HG02759 (cell line): ENCODE measurements at regions not wholly inside any gene's neighbourhood (a gene's known extent, or its start where the extent isn't known, plus 50 kb on each side); places are given as distances from the start of the nearest gene placed in this dataset.
"Not testable (repeated sequence)": the region's sequence is repeated elsewhere in the genome, so short reads cannot be mapped to it uniquely, and the experiment has no call there.

Experiments used
- ATAC-seq: cut with Tn5 transposase; IDR thresholded peaks from one replicate; pipeline ENCODE4 v1.9.1; 2021; ENCODE audit warnings: mild to moderate bottlenecking, moderate library complexity; ENCODE audit not compliant: unreplicated experiment

DNA sequence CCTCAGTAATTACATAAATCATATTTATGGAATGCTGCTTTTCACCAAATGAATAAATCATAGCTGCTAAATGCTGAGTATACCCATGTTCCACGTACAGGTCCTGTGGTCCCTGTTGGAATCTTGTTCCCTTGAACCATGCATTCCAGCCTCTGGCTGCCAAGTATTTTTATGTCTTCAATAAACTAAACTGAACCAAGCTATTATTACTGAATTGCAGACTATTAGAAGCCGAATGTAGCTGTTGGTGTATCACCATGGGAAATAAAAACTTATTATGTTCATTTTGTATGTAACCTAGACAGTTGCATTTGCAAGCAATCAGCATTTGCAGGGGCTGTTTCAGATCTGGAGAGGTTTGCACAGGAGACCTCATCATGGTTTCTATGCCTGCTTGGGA, 362.4 kb downstream of the ADCYAP1 start:
- no peak for ATAC-seq

DNA sequence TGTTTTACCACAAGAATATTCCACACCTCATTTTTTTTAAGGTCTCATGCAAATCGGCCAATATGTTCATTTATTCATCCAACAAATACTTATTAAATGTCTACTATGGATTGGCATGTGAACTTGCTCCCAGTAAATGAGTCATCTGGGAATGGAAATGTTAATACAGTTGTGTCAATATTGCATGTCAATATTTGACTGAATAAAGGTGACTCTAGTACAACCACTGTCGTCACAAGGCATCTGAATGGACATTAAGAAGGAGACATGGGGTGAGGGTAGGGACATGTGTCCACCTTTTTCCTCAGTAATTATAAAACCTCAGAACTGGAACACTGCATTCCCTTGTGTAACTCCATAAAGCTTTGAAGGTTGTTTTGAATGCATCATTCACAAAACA, 365.4 kb downstream of the ADCYAP1 start:
- ATAC-seq: no peak

DNA sequence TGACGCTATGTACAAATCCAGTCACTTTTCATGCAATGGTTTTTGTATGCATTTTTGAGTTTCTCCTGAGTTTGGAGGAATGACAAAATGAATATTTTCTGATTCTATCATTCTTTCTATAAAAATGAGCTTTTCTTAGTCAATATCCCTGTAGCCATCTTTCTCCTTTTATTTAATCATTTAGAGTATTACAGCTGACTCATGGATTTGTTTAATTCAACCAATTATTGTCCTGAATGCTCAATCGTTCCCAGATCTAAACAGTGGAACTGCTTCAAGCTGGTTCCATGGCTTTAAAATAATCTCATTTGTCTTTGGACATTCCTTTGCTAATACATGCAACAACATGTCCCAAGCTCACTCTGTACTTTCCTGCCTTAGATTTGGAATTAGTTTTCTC, 368.8 kb downstream of the ADCYAP1 start:
- ATAC-seq: no peak

DNA sequence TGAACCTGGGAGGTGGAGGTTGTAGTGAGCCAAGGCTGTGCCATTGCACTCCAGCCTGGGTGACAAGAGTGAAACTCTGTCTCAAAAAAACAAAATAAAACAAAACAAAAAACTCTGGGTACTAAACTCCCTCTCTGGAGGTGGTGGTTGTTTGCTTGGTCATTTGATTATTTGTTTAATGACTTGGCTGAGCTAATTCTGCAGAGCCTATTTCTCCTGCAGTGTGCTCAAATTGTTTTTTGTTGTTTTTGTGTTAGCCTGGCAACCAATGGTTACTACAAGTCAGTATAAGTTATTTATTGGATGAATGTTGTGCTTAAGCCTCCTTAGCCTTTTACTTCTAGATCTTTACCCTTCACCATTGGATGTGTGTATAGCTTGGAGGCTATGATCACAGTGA, 387.5 kb downstream of the ADCYAP1 start:
- ATAC-seq: no peak

DNA sequence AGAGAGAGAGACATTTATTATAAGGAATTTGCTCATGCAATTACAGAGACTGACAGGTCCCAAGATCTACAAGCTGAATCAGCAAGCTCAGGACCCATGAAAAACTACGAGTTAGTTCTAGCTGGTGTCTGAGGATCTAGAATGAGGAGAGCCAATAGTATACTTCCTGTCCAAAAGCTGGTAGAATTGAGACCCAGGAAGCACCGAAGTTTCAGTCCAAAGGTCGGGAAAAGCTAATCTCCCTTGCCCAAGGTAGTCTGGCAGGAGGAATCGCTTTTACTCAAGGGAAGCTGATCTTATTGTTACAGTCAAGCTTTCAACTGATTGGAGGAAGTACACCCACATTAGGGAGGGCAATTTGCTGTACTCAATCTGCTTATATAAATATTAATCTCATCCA, 389.6 kb downstream of the ADCYAP1 start:
- ATAC-seq: no peak

DNA sequence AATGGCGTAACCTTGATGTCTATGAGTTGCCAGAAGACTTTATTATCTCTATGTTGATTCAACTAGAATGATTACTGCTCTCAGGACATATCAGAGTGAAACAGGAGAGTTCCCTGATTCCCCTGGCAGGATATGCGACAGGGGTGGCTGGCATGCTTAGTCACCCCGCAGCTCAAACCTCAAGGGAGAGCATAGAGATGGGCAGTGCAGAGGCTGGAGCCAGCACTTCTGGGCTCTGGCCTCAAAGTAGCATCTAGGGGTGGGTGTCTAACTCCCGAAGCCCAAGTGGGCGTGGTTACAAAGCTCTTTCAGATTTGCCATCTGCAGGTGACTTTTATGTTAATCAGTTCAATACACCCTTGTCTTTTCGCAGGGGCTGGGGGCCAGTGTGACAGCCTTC, 391.6 kb downstream of the ADCYAP1 start:
- no peak for ATAC-seq

DNA sequence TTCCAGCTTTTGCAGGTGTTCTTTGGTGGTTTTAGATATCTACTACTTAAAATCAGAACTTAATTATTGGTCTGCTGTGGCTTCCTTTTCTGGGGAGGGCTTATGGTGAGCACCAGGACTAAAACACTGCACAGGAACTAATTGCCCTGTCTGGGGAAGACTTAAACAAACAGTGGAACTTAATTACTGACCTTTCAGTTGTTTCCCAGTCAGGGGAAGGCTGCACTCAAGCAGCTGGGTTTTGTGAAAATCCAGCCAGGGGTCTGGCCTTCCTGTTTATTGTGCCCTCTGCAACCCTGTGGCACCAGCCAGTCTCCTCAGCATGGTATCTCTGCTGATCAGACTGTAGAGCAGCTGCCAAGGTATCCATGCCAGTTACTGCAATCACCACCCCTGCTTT, 398.2 kb downstream of the ADCYAP1 start:
- no peak for ATAC-seq

DNA sequence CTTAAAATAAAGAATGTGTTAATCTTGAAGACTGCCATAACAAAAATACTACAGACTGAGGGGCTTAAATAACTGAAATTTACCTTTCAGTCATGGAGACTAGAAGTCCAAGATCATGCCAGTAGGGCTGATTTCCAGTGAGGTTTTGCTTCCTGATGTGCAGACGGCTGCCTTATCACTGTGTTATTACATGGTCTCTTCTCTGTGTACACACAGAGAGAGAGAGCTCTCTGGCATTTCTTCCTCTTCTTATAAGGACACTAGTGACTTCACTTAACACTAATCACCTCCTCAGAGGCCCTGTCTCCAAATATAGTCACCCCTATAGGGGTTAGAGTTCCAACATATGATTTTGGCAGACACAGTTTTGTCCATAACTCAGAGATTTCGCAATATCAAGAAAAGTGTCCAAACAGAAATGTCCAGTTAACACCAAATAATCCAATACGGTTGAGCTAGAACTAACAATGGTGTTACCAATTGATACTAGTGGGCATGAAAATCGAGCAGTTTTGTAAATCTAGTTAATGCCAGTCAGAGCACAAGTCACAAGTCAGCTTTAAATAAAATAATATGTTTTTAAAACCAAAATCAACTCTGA, 399.8 kb downstream of the ADCYAP1 start:
- no peak for ATAC-seq

DNA sequence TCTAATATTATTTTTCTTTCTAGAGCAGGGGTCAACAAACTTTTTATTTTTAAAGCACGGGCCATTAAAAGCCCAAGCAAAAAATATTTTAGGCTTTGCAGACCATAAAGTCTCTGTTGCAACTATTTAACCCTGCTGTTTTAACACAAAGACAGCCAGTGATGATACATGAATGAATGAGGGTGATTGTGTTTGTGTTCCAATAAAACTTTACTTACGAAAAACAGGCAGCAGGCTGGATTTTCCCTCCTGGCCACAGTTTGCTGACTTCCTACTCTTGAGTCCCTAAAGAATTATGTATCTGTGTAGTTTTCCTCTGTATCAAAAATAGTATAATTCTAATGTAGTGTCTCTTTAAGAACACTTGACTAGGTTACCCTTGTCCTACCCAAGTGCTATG, 402.0 kb downstream of the ADCYAP1 start:
- no peak for ATAC-seq

DNA sequence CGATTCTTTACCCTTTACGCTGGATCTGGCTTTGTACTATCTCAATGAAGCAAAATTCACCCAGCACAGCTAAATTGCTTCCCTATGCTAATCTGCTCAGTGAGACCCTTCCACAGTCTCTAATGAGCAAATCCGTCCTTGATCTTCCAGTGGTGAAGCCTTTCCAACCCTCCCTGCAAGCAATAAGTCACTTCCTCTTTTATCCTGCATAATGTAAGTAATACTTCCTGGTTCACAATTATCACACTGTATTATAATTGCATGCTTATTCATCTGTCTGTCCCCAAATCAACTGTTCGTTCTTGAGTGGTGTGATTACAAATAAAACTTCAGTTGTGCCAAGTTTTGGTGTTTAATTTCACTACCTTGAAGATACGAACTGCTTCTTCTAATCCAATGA, 404.0 kb downstream of the ADCYAP1 start:
- no peak for ATAC-seq

DNA sequence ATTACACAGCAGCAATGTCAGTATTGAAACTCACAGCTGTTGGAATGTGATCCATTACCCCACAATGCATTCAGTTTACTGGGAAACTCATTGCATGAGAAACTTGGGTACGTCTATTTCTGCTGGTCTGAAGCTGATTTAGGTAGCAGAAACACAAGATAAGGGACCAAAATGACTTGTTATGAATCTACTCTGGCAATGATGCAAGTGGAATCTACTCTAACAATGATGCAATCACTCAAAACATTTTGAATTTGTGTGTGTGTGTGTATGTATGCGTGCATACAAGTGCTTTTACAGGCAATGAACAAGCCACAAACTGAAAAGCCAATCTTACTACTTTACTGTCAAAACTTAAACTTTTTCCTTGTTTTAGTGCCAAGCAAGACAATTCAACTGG, 406.7 kb downstream of the ADCYAP1 start:
- ATAC-seq: no peak

DNA sequence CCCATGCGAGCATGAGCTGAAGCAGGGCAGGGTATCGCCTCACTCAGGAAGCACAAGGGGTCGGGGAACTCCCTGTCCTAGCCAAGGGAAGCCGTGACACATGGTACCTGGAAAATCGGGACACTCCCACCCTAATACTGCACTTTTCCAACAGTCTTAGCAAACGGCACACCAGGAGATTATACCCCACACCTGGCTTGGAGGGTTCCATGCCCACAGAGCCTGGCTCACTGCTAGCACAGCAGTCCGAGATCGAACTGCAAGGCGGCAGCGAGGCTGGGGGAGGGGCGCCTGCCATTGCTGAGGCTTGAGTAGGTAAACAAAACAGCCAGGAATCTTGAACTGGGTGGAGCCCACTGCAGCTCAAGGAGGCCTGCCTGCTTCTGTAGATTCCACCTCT, 430.7 kb downstream of the ADCYAP1 start:
- ATAC-seq: not testable (repeated sequence)

DNA sequence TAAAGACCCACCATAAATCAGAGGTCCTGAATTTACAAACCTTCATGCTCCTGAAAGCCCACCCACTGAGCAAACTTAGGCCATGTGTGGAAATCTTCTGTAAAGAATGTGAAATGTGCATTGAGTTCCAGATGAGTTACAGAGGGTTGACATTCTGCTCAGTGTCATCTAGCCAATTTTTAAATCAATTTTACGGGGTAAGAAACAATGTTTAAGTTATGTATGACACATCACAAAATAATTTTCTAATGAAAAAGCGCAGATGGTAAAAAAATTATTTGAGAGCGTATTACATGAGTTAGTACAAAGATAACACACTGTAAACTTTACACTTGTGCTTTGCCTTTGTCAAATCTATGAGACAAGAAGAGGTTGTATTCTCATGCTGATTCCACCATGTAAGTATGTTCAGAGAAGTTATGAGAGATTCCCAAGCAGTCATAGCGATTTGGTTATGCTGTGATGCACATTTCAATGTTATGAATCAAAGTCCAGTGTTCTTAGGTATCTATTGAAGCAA, 446.3 kb downstream of the ADCYAP1 start:
- no peak for ATAC-seq

DNA sequence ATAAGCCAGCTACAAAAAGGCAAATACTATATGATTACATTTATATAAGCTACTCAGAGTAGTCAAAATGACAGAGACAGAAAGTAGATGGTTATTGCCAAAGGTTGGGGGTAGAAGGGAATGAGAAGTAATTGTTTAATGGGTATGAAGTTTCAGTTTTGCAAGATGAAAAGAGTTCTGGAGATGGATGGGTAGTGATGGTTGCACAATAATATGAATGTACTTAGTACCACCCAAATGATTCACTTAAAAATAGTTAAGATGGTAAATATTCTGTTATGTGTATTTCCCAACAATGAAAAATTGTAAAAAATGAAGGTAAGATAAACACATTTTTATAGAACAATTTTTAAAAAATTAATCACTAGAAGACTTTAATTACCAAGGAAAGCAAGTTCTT, 448.4 kb downstream of the ADCYAP1 start:
- no peak for ATAC-seq

DNA sequence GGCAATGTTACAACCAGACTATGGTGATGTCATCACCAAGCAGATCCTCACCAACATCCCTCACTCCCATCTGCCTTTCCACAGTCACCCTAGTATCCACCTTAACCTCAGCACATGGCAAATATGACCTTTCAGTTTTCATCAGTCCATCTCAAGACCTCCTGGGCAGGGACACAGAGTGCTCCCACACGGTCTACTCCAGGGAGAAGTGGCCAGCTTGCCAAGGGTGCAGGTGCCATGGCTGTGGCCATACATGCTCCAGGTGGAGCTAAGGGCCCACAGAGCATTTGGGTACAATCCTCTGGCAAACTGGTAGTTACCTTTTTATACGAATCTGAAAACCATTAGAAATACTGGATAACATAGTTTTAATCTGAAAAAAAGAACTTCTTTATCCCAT, 453.1 kb downstream of the ADCYAP1 start:
- no peak for ATAC-seq

DNA sequence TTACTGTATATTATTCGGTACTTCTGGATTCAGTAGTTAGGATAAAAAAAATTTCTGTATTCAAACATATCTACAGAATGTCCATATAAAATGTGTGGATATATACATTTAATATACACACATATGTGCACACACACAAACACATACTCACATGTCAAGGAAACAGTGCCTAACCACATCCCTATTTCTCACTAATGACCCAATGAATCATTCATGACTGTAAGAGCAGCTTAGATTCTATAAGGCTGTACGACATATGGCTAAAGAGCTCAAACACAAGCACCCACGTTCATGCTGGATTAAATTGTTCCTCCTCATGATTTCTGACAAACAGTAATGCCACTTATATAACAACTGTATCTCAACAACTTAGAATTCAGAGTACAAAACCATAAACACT, 457.3 kb downstream of the ADCYAP1 start:
- no peak for ATAC-seq

DNA sequence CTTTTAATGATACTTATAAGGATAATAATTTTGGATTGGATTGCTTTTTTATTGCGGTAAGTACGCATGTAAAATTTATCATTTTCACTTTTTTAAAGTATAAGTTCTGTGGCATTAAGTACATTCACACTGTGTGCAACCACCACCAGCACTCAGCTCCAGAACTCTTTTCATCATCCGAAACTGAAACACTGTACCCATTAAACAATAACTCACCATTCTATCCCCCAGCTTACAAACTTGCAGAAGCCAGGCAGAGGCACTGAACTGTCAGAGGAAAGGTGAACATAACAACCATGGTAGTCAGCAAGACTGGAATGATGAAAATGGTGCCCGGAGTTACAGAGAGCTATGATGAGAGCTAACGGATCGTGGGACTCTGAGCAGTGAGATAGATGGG, 465.9 kb downstream of the ADCYAP1 start:
- ATAC-seq: no peak

DNA sequence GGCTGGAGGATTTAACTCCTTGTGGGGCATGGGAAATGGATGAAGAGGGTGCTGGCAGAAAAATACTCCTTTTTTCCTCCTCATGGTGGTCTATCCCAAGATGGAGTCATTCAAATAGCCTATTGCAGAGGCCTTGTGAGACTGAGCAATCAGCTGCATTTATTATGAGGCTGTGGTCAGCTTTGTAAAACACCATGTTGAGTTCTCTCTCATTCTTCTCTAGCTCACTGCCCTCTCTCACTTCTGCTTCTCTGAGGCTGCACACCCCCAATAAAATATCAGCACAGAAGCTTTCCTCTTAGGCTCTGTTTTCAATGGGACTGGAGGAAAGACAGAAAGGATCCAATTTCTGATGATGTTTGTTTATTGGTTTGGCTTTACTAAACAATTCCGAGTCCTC, 467.1 kb downstream of the ADCYAP1 start:
- ATAC-seq: peak; percentile 51

DNA sequence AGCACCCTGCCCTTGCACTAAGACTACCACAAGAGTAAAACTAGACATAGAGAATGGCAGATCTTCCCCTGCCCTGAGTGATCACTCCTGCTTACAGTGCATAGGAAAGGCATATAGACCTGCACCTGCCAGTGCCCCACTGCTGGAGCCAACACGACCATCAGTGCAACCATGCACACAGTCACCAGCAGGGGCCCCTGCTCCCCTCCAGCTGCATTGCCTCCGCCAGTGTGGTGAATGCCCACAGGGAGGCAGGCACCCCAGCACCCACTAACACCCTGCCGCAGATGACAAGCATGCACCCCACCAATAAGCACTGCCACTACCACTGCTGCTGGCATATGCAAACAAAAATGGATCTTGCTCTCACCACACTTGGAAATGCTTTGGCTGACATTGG, 478.8 kb downstream of the ADCYAP1 start:
- ATAC-seq: no peak

DNA sequence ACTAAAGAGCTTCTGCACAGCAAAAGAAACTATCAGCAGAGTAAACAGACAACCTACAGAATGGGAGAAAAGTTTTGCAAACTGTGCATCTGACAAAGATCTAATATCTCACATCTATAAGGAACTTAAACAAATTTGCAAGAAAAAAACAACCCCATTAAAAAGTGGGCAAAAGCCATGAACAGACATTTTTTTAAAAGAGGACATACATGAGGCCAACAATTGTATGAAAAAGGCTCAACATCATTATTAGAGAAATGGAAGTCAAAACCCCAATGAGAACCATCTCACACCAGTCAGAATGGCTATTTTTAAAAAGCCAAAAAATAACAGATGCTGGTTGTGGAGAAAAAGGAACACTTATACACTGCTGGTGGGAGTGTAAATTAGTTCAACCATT, 483.8 kb downstream of the ADCYAP1 start:
- not testable (repeated sequence) for ATAC-seq

DNA sequence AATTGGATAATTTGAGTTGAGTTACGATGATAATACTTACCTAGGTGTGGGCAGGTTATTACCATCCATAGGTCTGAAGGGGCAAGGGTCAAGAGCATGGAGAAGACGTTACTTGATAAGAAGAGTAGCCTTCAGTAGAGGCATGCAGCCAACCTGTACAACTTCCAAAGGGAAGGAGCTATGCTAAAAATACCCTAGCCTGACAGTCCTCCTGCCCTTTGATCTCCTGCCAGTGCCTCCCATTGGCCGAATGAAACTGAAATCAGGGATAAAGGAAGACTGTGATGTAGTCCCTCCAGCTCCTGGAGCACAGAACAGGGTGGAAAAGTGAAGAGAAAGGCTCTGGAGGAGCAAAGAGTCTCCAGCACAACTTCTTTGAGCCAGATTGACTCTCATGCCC, 487.4 kb downstream of the ADCYAP1 start:
- no peak for ATAC-seq

DNA sequence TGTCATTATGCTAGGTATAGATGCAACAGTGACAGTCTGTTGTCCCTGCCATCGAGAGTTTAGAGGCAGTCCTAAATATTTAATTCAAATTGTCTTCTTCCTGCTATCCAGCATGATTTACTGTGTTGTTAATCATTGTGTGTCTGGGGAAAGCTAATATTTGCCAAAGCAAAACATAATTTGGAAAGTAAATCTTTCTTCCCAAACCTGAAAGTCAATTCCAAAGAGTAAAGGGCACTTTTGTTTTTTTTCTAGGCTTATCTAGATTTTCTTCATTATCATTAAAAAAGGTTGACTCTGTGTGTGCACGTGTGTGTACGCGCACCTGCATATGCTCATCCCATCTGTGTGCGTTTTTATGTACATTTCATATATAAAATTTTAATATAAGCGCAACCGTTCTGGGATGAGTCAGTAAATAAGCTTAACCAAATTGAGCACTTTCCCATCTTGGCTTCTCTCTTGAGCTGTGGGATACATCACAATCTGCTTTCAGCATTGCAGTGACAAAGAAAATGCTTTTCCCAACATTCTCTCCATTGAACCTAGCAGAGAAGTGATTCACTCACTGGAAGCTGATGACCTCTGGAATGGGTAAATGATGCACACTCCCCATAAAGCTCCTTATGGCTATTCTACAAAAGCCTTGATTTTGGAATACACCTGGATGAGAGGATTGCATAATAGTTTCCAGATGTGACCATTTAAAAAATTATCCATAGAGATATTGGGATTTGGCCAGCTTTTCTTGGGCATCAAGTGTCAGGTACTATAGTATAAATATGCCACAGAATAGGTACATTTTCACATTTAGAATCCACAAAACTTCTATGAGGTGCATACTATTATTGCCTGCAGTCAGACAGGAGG, 488.4 kb downstream of the ADCYAP1 start:
- ATAC-seq: no peak
